Cardiac septum (tissue), 1 donor: ENCODE measurements at regions not wholly inside any gene's neighbourhood (a gene's known extent, or its start where the extent isn't known, plus 50 kb on each side); places are given as distances from the start of the nearest gene placed in this dataset.

ENCODE experiments used
- DNase-seq: peaks from one replicate; pipeline ENCODE4 v3.0.0-alpha.2; 2020; ENCODE audit warnings: low spot score
- intact Hi-C: fragments of 100-400 bp; cut with DNase I; formaldehyde crosslinking; loops from one replicate; pipeline ENCODE4 v1.14.0; 2022
- donor health status: DM: no; HTN: no; CAD: no.

- DNase-seq, result no peak
- intact Hi-C loops, result no loop called here
Measured at GRCh38 chr3:25889525-25889917, 99.6 kb downstream of the OXSM start.

GRCh38 chr3:25894101-25894500 lies 104.2 kb downstream of the OXSM start:
- intact Hi-C loops, result no loop called here

GRCh38 chr3:25895031-25895430 lies 105.1 kb downstream of the OXSM start:
- intact Hi-C loops, result no loop called here
- DNase-seq, result no peak

More at GRCh38 chr3:25894101-25894500, 104.2 kb downstream of the OXSM start:
- DNase-seq, result no peak

- intact Hi-C loops, result no loop called here
Measured at GRCh38 chr3:25895443-25895842, 105.6 kb downstream of the OXSM start.

GRCh38 chr3:25897019-25897418 lies 107.1 kb downstream of the OXSM start:
- no peak for DNase-seq
- intact Hi-C loops, result no loop called here

More at GRCh38 chr3:25895443-25895842, 105.6 kb downstream of the OXSM start:
- no peak for DNase-seq

- no peak for DNase-seq
- intact Hi-C loops, result no loop called here
Measured at GRCh38 chr3:25899352-25900101, 109.6 kb downstream of the OXSM start.

- DNase-seq, result no peak
- intact Hi-C loops, result no loop called here
Measured at GRCh38 chr3:25900161-25900560, 110.3 kb downstream of the OXSM start.

GRCh38 chr3:25901796-25902195 lies 111.9 kb downstream of the OXSM start:
- DNase-seq, result no peak
- intact Hi-C loops, result no loop called here

- DNase-seq, result no peak
- intact Hi-C loops, result no loop called here
Measured at GRCh38 chr3:25902586-25902985, 112.7 kb downstream of the OXSM start.

GRCh38 chr3:25903371-25904129 lies 113.7 kb downstream of the OXSM start:
- intact Hi-C loops, result loop anchor here (2.0 kb wide), 2 partner anchors 211 to 807 kb away; no protein-coding TSS in a partner anchor
- no peak for DNase-seq

GRCh38 chr3:25904206-25904605 lies 114.3 kb downstream of the OXSM start:
- DNase-seq, result no peak
- intact Hi-C loops, result loop anchor here (2.0 kb wide), 2 partner anchors 211 to 807 kb away; no protein-coding TSS in a partner anchor

GRCh38 chr3:25906132-25906906 lies 116.4 kb downstream of the OXSM start:
- no peak for DNase-seq
- intact Hi-C loops, result no loop called here

- no peak for DNase-seq
- intact Hi-C loops, result no loop called here
Measured at GRCh38 chr3:25907081-25907480, 117.2 kb downstream of the OXSM start.

GRCh38 chr3:25910105-25910504 lies 120.2 kb downstream of the OXSM start:
- no peak for DNase-seq
- intact Hi-C loops, result no loop called here

- intact Hi-C loops, result no loop called here
- no peak for DNase-seq
Measured at GRCh38 chr3:25910997-25911396, 121.1 kb downstream of the OXSM start.

GRCh38 chr3:25911525-25912295 lies 121.8 kb downstream of the OXSM start:
- intact Hi-C loops, result no loop called here

GRCh38 chr3:25913179-25913578 lies 123.3 kb downstream of the OXSM start:
- intact Hi-C loops, result no loop called here
- no peak for DNase-seq

More at GRCh38 chr3:25911525-25912295, 121.8 kb downstream of the OXSM start:
- no peak for DNase-seq

- DNase-seq, result no peak
- intact Hi-C loops, result no loop called here
Measured at GRCh38 chr3:25915673-25916072, 125.8 kb downstream of the OXSM start.

- DNase-seq, result no peak
- intact Hi-C loops, result no loop called here
Measured at GRCh38 chr3:25916321-25916720, 126.4 kb downstream of the OXSM start.
